AG20443 (cell line): ENCODE measurements at regions not wholly inside any gene's neighbourhood (a gene's known extent, or its start where the extent isn't known, plus 50 kb on each side); places are given as distances from the start of the nearest gene placed in this dataset.
"Not testable (repeated sequence)": the region's sequence is repeated elsewhere in the genome, so short reads cannot be mapped to it uniquely, and the experiment has no call there.

Source experiments
- DNase-seq: peaks from one replicate; pipeline ENCODE4 v3.0.0; 2012; ENCODE audit warnings: low spot score, mixed read lengths

GRCh38 chr16:33913601-33914000, 454.2 kb downstream of the TP53TG3F start:
- not testable (repeated sequence) for DNase-seq

GRCh38 chr16:33920761-33921545, 461.5 kb downstream of the TP53TG3F start:
- DNase-seq = not testable (repeated sequence)

GRCh38 chr16:33922914-33923313, 463.5 kb downstream of the TP53TG3F start:
- DNase-seq = not testable (repeated sequence)

- not testable (repeated sequence) for DNase-seq
Measured at GRCh38 chr16:33928026-33928425, 468.6 kb downstream of the TP53TG3F start.

- not testable (repeated sequence) for DNase-seq
Measured at GRCh38 chr16:33932191-33932590, 472.8 kb downstream of the TP53TG3F start.

GRCh38 chr16:33933039-33933438, 473.6 kb downstream of the TP53TG3F start:
- not testable (repeated sequence) for DNase-seq

- not testable (repeated sequence) for DNase-seq
Measured at GRCh38 chr16:33935766-33936165, 476.4 kb downstream of the TP53TG3F start.

GRCh38 chr16:33938097-33938496, 478.7 kb downstream of the TP53TG3F start:
- DNase-seq = not testable (repeated sequence)

- not testable (repeated sequence) for DNase-seq
Measured at GRCh38 chr16:33961536-33961935, 502.1 kb downstream of the TP53TG3F start.

GRCh38 chr16:33965534-33965933, 506.1 kb downstream of the TP53TG3F start:
- not testable (repeated sequence) for DNase-seq

GRCh38 chr16:33966855-33967254, 507.4 kb downstream of the TP53TG3F start:
- not testable (repeated sequence) for DNase-seq

- not testable (repeated sequence) for DNase-seq
Measured at GRCh38 chr16:33974557-33974956, 515.1 kb downstream of the TP53TG3F start.

GRCh38 chr16:33975744-33976143, 516.3 kb downstream of the TP53TG3F start:
- not testable (repeated sequence) for DNase-seq

GRCh38 chr16:33976521-33976920, 517.1 kb downstream of the TP53TG3F start:
- DNase-seq = not testable (repeated sequence)

- not testable (repeated sequence) for DNase-seq
Measured at GRCh38 chr16:33978784-33979183, 519.4 kb downstream of the TP53TG3F start.

GRCh38 chr16:33979613-33980012, 520.2 kb downstream of the TP53TG3F start:
- DNase-seq = not testable (repeated sequence)

- not testable (repeated sequence) for DNase-seq
Measured at GRCh38 chr16:33980736-33981135, 521.3 kb downstream of the TP53TG3F start.

GRCh38 chr16:33984428-33984827, 525.0 kb downstream of the TP53TG3F start:
- not testable (repeated sequence) for DNase-seq

GRCh38 chr16:33986521-33986920, 527.1 kb downstream of the TP53TG3F start:
- DNase-seq = not testable (repeated sequence)

GRCh38 chr16:33987348-33987963, 528.0 kb downstream of the TP53TG3F start:
- DNase-seq = not testable (repeated sequence)

GRCh38 chr16:33988012-33988411, 528.6 kb downstream of the TP53TG3F start:
- not testable (repeated sequence) for DNase-seq

- not testable (repeated sequence) for DNase-seq
Measured at GRCh38 chr16:33990488-33990887, 531.1 kb downstream of the TP53TG3F start.
